Ishikawa (cell line): ENCODE measurements at regions not wholly inside any gene's neighbourhood (a gene's known extent, or its start where the extent isn't known, plus 50 kb on each side); places are given as distances from the start of the nearest gene placed in this dataset.

ENCODE experiments used
- TCF12 ChIP-seq: IDR thresholded peaks from 2 replicates; pipeline ENCODE4 v1.6.1; 2012; ENCODE audit warnings: low read depth
- TF ChIP-seq, protein P1 (sequence below): IDR thresholded peaks from 2 replicates; pipeline ENCODE4 v1.6.1; 2012; ENCODE audit warnings: low read depth, mild to moderate bottlenecking

DNA sequence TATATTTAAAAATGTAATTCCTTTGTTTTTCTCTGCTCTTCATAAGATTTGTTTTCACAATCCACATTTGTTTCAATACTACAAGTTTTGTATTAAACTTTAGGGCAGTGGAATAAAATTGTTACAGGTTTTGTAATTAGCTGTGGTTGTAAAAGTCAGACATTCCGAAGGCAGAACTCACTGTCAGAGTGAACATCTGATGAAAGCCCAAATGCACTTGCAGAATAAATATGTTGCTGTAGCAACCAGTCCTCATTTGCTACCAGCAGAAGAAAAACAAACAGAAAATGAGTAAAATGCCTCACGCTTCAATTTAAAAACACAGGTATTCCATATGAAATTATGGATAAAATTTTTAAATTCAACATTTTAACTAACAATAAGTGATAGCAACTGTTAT is 740.1 kb upstream of the FAM174A start:
- TF ChIP-seq, protein P1, sequence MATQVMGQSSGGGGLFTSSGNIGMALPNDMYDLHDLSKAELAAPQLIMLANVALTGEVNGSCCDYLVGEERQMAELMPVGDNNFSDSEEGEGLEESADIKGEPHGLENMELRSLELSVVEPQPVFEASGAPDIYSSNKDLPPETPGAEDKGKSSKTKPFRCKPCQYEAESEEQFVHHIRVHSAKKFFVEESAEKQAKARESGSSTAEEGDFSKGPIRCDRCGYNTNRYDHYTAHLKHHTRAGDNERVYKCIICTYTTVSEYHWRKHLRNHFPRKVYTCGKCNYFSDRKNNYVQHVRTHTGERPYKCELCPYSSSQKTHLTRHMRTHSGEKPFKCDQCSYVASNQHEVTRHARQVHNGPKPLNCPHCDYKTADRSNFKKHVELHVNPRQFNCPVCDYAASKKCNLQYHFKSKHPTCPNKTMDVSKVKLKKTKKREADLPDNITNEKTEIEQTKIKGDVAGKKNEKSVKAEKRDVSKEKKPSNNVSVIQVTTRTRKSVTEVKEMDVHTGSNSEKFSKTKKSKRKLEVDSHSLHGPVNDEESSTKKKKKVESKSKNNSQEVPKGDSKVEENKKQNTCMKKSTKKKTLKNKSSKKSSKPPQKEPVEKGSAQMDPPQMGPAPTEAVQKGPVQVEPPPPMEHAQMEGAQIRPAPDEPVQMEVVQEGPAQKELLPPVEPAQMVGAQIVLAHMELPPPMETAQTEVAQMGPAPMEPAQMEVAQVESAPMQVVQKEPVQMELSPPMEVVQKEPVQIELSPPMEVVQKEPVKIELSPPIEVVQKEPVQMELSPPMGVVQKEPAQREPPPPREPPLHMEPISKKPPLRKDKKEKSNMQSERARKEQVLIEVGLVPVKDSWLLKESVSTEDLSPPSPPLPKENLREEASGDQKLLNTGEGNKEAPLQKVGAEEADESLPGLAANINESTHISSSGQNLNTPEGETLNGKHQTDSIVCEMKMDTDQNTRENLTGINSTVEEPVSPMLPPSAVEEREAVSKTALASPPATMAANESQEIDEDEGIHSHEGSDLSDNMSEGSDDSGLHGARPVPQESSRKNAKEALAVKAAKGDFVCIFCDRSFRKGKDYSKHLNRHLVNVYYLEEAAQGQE = no peak
- no peak for TF ChIP-seq TCF12
